ENCODE measurements at regions not wholly inside any gene's neighbourhood (a gene's known extent, or its start where the extent isn't known, plus 50 kb on each side); places are given as distances from the start of the nearest gene placed in this dataset.
"Not testable (repeated sequence)": the region's sequence is repeated elsewhere in the genome, so short reads cannot be mapped to it uniquely, and the experiment has no call there.

- no peak for DNase-seq
Observed at GRCh38 chr7:145784809-145785780, 331.5 kb upstream of the CNTNAP2 start.

GRCh38 chr7:145781388-145781787 is 335.2 kb upstream of the CNTNAP2 start:
- not testable (repeated sequence) for DNase-seq

GRCh38 chr7:145779140-145779539 is 337.5 kb upstream of the CNTNAP2 start:
- no peak for DNase-seq

GRCh38 chr7:145774777-145775176 is 341.8 kb upstream of the CNTNAP2 start:
- DNase-seq, result no peak

- no peak for DNase-seq
Observed at GRCh38 chr7:145753004-145753403, 363.6 kb upstream of the CNTNAP2 start.

- no peak for DNase-seq
Observed at GRCh38 chr7:145737617-145738016, 379.0 kb upstream of the CNTNAP2 start.

- no peak for DNase-seq
Observed at GRCh38 chr7:145735061-145735460, 381.5 kb upstream of the CNTNAP2 start.

GRCh38 chr7:145732521-145732920 is 384.1 kb upstream of the CNTNAP2 start:
- DNase-seq, result no peak

GRCh38 chr7:145729691-145730090 is 386.9 kb upstream of the CNTNAP2 start:
- no peak for DNase-seq

- no peak for DNase-seq
Observed at GRCh38 chr7:145718129-145718528, 398.5 kb upstream of the CNTNAP2 start.

- DNase-seq, result no peak
Observed at GRCh38 chr7:145700488-145700887, 416.1 kb upstream of the CNTNAP2 start.

GRCh38 chr7:145698526-145699262 is 417.9 kb upstream of the CNTNAP2 start:
- DNase-seq, result no peak

GRCh38 chr7:145697412-145698107 is 419.0 kb upstream of the CNTNAP2 start:
- DNase-seq, result not testable (repeated sequence)

GRCh38 chr7:145696071-145696470 is 420.5 kb upstream of the CNTNAP2 start:
- DNase-seq, result no peak

GRCh38 chr7:145692237-145692950 is 424.2 kb upstream of the CNTNAP2 start:
- no peak for DNase-seq

- DNase-seq, result no peak
Observed at GRCh38 chr7:145691377-145691914, 425.2 kb upstream of the CNTNAP2 start.

- no peak for DNase-seq
Observed at GRCh38 chr7:145681646-145682045, 435.0 kb upstream of the CNTNAP2 start.

GRCh38 chr7:145681159-145681558 is 435.4 kb upstream of the CNTNAP2 start:
- DNase-seq, result no peak

- no peak for DNase-seq
Observed at GRCh38 chr7:145665499-145666258, 450.9 kb upstream of the CNTNAP2 start.

- DNase-seq, result no peak
Observed at GRCh38 chr7:145655666-145656065, 460.9 kb upstream of the CNTNAP2 start.

GRCh38 chr7:145645135-145645515 is 471.5 kb upstream of the CNTNAP2 start:
- no peak for DNase-seq
